Astrocyte (in vitro differentiated cells and primary cell): ENCODE measurements at regions not wholly inside any gene's neighbourhood (a gene's known extent, or its start where the extent isn't known, plus 50 kb on each side); places are given as distances from the start of the nearest gene placed in this dataset.

ENCODE experiments used
- EZH2 ChIP-seq: IDR thresholded peaks from 2 replicates; pipeline ENCODE4 v1.6.1; 2012; ENCODE audit warnings: mild to moderate bottlenecking, low read length, inconsistent platforms; ENCODE audit not compliant: insufficient read depth
- TF ChIP-seq, protein P1 (sequence below): IDR thresholded peaks from 2 replicates; pipeline ENCODE4 v1.5.1; 2011; ENCODE audit warnings: low read depth, mild to moderate bottlenecking, inconsistent platforms, low read length, moderate library complexity; ENCODE audit not compliant: insufficient read depth

DNA sequence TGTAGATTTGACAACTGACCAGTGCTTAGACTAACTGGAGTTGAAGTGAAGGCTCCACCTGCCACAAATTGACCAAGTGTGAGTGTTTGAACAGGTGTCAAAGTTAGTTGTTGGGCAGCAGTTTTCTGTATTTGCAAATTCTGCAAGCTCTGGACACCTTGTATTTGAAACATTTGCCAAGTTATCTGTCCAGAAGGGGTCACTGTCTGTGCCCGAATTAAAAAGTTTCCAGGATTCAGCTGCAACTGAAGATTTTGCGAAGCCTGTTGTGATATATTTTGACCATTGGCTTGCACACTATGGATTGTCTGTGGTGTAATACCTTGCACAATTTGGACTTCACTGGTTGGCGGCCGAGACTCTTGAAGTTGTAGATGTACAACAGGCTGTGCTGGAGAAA lies 1690.7 kb downstream of the SLITRK5 start:
- TF ChIP-seq, protein P1, sequence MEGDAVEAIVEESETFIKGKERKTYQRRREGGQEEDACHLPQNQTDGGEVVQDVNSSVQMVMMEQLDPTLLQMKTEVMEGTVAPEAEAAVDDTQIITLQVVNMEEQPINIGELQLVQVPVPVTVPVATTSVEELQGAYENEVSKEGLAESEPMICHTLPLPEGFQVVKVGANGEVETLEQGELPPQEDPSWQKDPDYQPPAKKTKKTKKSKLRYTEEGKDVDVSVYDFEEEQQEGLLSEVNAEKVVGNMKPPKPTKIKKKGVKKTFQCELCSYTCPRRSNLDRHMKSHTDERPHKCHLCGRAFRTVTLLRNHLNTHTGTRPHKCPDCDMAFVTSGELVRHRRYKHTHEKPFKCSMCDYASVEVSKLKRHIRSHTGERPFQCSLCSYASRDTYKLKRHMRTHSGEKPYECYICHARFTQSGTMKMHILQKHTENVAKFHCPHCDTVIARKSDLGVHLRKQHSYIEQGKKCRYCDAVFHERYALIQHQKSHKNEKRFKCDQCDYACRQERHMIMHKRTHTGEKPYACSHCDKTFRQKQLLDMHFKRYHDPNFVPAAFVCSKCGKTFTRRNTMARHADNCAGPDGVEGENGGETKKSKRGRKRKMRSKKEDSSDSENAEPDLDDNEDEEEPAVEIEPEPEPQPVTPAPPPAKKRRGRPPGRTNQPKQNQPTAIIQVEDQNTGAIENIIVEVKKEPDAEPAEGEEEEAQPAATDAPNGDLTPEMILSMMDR: peak; percentile 14
- TF ChIP-seq EZH2: no peak
